H7 (cell line): ENCODE measurements at regions not wholly inside any gene's neighbourhood (a gene's known extent, or its start where the extent isn't known, plus 50 kb on each side); places are given as distances from the start of the nearest gene placed in this dataset.

ENCODE experiments used
- DNase-seq: peaks from one replicate; pipeline ENCODE4 v3.0.0; 2012
- H3K27me3 ChIP-seq: 2 replicates; pipeline ENCODE4 v1.6.0; 2011; ENCODE audit warnings: mild to moderate bottlenecking, low read length; ENCODE audit not compliant: control insufficient read depth, insufficient read depth
- H3K36me3 ChIP-seq: replicated peaks from 2 replicates; pipeline ENCODE4 v1.5.1; 2011; ENCODE audit warnings: low read length; ENCODE audit not compliant: control insufficient read depth, insufficient read depth
- H3K4me3 ChIP-seq: 2 replicates; pipeline ENCODE4 v1.5.1; 2011; ENCODE audit warnings: low read depth, mild to moderate bottlenecking, control low read depth, low read length, moderate library complexity; ENCODE audit not compliant: insufficient read depth

GRCh38 chr1:104921525-104921924 is 1171.8 kb downstream of the AMY1C start:
- no peak overlapping the region for H3K4me3 ChIP-seq
- no peaks in the 10 kb centered on the region for H3K36me3 ChIP-seq
- DNase-seq, result no peak
- no peaks in the 10 kb centered on the region for H3K27me3 ChIP-seq

- no peaks in the 10 kb centered on the region for H3K27me3 ChIP-seq
- no peaks in the 10 kb centered on the region for H3K36me3 ChIP-seq
- DNase-seq, result no peak
Measured at GRCh38 chr1:104923075-104923474, 1173.4 kb downstream of the AMY1C start.

GRCh38 chr1:104929280-104929679 is 1179.6 kb downstream of the AMY1C start:
- no peaks in the 10 kb centered on the region for H3K27me3 ChIP-seq
- H3K4me3 ChIP-seq, result no peak overlapping the region
- no peak for DNase-seq
- no peaks in the 10 kb centered on the region for H3K36me3 ChIP-seq

More at GRCh38 chr1:104923075-104923474, 1173.4 kb downstream of the AMY1C start:
- no peak overlapping the region for H3K4me3 ChIP-seq

GRCh38 chr1:104932030-104932915 is 1182.6 kb downstream of the AMY1C start:
- Histone ChIP-seq H3K4me3 (no peak overlapping the region), H3K36me3 (no peaks in the 10 kb centered on the region), H3K27me3 (no peaks in the 10 kb centered on the region)
- DNase-seq, result no peak

GRCh38 chr1:104932949-104933679 is 1183.4 kb downstream of the AMY1C start:
- Histone ChIP-seq H3K27me3 (no peaks in the 10 kb centered on the region), H3K4me3 (no peak overlapping the region)
- no peak for DNase-seq

GRCh38 chr1:104933846-104934245 is 1184.1 kb downstream of the AMY1C start:
- no peaks in the 10 kb centered on the region for H3K27me3 ChIP-seq
- H3K4me3 ChIP-seq, result no peak overlapping the region
- DNase-seq, result no peak
- H3K36me3 ChIP-seq, result no peaks in the 10 kb centered on the region

More at GRCh38 chr1:104932949-104933679, 1183.4 kb downstream of the AMY1C start:
- no peaks in the 10 kb centered on the region for H3K36me3 ChIP-seq

- Histone ChIP-seq H3K27me3 (no peaks in the 10 kb centered on the region), H3K36me3 (no peaks in the 10 kb centered on the region), H3K4me3 (no peak overlapping the region)
- DNase-seq, result no peak
Measured at GRCh38 chr1:104945406-104945805, 1195.7 kb downstream of the AMY1C start.

GRCh38 chr1:104946558-104947210 is 1197.0 kb downstream of the AMY1C start:
- Histone ChIP-seq H3K36me3 (no peaks in the 10 kb centered on the region), H3K4me3 (no peak overlapping the region)

GRCh38 chr1:104953555-104953954 is 1203.9 kb downstream of the AMY1C start:
- H3K27me3 ChIP-seq, result no peaks in the 10 kb centered on the region
- DNase-seq, result no peak
- H3K4me3 ChIP-seq, result no peak overlapping the region
- H3K36me3 ChIP-seq, result no peaks in the 10 kb centered on the region

More at GRCh38 chr1:104946558-104947210, 1197.0 kb downstream of the AMY1C start:
- no peaks in the 10 kb centered on the region for H3K27me3 ChIP-seq
- DNase-seq, result no peak

GRCh38 chr1:104973516-104973915 is 1223.8 kb downstream of the AMY1C start:
- H3K36me3 ChIP-seq, result no peaks in the 10 kb centered on the region
- no peaks in the 10 kb centered on the region for H3K27me3 ChIP-seq
- no peak overlapping the region for H3K4me3 ChIP-seq
- DNase-seq, result no peak

GRCh38 chr1:104979651-104980050 is 1230.0 kb downstream of the AMY1C start:
- H3K4me3 ChIP-seq, result no peak overlapping the region
- no peaks in the 10 kb centered on the region for H3K36me3 ChIP-seq
- DNase-seq, result no peak
- no peaks in the 10 kb centered on the region for H3K27me3 ChIP-seq

- H3K27me3 ChIP-seq, result no peaks in the 10 kb centered on the region
Measured at GRCh38 chr1:104987210-104987609, 1237.5 kb downstream of the AMY1C start.

GRCh38 chr1:104989012-104989411 is 1239.3 kb downstream of the AMY1C start:
- Histone ChIP-seq H3K36me3 (no peaks in the 10 kb centered on the region), H3K4me3 (no peak overlapping the region), H3K27me3 (no peaks in the 10 kb centered on the region)
- DNase-seq, result no peak

More at GRCh38 chr1:104987210-104987609, 1237.5 kb downstream of the AMY1C start:
- DNase-seq, result no peak
- Histone ChIP-seq H3K4me3 (no peak overlapping the region), H3K36me3 (no peaks in the 10 kb centered on the region)

GRCh38 chr1:104991702-104992101 is 1242.0 kb downstream of the AMY1C start:
- H3K36me3 ChIP-seq, result no peaks in the 10 kb centered on the region
- no peak for DNase-seq
- H3K27me3 ChIP-seq, result no peaks in the 10 kb centered on the region
- no peak overlapping the region for H3K4me3 ChIP-seq
